ENCODE measurements at regions not wholly inside any gene's neighbourhood (a gene's known extent, or its start where the extent isn't known, plus 50 kb on each side); places are given as distances from the start of the nearest gene placed in this dataset.

- H3K36me3 ChIP-seq (ENCODE audit: control insufficient read depth, insufficient read depth, low read length), result peaks cover 2% of the 10 kb centered on the region
- ATAC-seq, result no peak
- TSS peak; percentile 31 for BruUV-seq (replicated peaks)
Measured at GRCh38 chr12:124458992-124459851, 108.2 kb downstream of the NCOR2 start.

More at GRCh38 chr12:124458992-124459851, 108.2 kb downstream of the NCOR2 start:
- CTCF ChIA-PET, result no interaction called here
- no peak for DNase-seq (ENCODE audit: low read depth, low spot score)
- peaks cover 10% of the 10 kb centered on the region for H3K4me1 ChIP-seq (ENCODE audit: control insufficient read depth, insufficient read depth, low read length)
- TF ChIP-seq REST (IDR thresholded peaks at IDR 0.05; ENCODE audit: insufficient read depth in 1 of 2, low read depth in 2 of 2, low read length in 1 of 2) (no peak), TCF7L2 (IDR thresholded peaks at IDR 0.05; ENCODE audit: low read depth, low read length) (no peak), CTCF (IDR thresholded peaks at IDR 0.05) (no peak), SIN3A (IDR thresholded peaks at IDR 0.05; ENCODE audit: borderline replicate concordance, insufficient read depth, low read depth, low read length) (no peak), POLR2AphosphoS5 (IDR thresholded peaks at IDR 0.05; ENCODE audit: low read depth, low read length) (no peak)
- intact Hi-C loops (cut with micrococcal nuclease; ENCODE audit: unreplicated experiment) (no loop called here), in situ Hi-C loops (cut with HindIII; ENCODE audit: low pct_unique_long_range_greater_than_20kb, low sequenced_read_pairs) (no loop called here)
- no peaks in the 10 kb centered on the region for H3K9me3 ChIP-seq (ENCODE audit: control insufficient read depth, insufficient read depth, low read depth, low read length)
- no peak overlapping the region for H3K4me3 ChIP-seq (ENCODE audit: low read depth in 2 of 2, low read length in 2 of 2)
- H3K27me3 ChIP-seq (ENCODE audit: control insufficient read depth, insufficient read depth, low read length), result no peaks in the 10 kb centered on the region
- H3K27ac ChIP-seq (ENCODE audit: low read length), result no peak overlapping the region
- POLR2A ChIA-PET, result no interaction called here

Data from Panc1 (cell line).